Naive thymus-derived CD4-positive, alpha-beta T cell (primary cell): ENCODE measurements at regions not wholly inside any gene's neighbourhood (a gene's known extent, or its start where the extent isn't known, plus 50 kb on each side); places are given as distances from the start of the nearest gene placed in this dataset.

Source experiments
- ATAC-seq: fragments of 150-1000 bp; cut with Tn5 transposase; 2 replicates; pipeline ENCODE4 v1.10.0; 2021; ENCODE audit warnings: mild to moderate bottlenecking, moderate library complexity
- CTCF ChIA-PET: fragments of 350-600 bp; sonication (Branson Sonifier 250); formaldehyde crosslinking; loops from one replicate; lab custom pipeline; 2021; ENCODE audit warnings: antibody characterized with exemption; lab: Charles Lee
- POLR2A ChIA-PET: fragments of 350-600 bp; sonication (Branson Sonifier 250); formaldehyde crosslinking; loops from one replicate; lab custom pipeline; 2021; ENCODE audit warnings: antibody characterized with exemption, inconsistent platforms; lab: Charles Lee
- DNase-seq, 9 donors: peaks; one replicate each; pipeline versions ENCODE4 v3.0.0 to v3.0.0-alpha.2; 2020 to 2022; ENCODE audit warnings: mixed read lengths in 1 of 9
- H3K27ac ChIP-seq: one replicate; pipeline ENCODE4 v1.7.0; 2013; ENCODE audit warnings: mild to moderate bottlenecking, low read depth, low read length, moderate library complexity
- H3K27me3 ChIP-seq, 2 donors: one replicate each; pipeline ENCODE4 v1.7.0; 2013; ENCODE audit warnings: low read length in 2 of 2, mild to moderate bottlenecking in 2 of 2, moderate library complexity in 2 of 2; ENCODE audit not compliant: control insufficient read depth in 2 of 2, insufficient read depth in 2 of 2
- H3K36me3 ChIP-seq, 3 experiments: 1 replicate in 2 of 3; 2 replicates in 1 of 3; pipeline ENCODE4 v1.7.0; 2013; ENCODE audit warnings: low read length in 3 of 3, mild to moderate bottlenecking in 3 of 3, moderate library complexity in 1 of 3; ENCODE audit not compliant: insufficient read depth in 3 of 3, control insufficient read depth in 2 of 3
- H3K4me1 ChIP-seq, 2 donors: one replicate each; pipeline ENCODE4 v1.7.0; 2013; ENCODE audit warnings: low read length in 2 of 2, mild to moderate bottlenecking in 2 of 2, moderate library complexity in 1 of 2; ENCODE audit not compliant: control insufficient read depth in 2 of 2, insufficient read depth in 2 of 2
- H3K4me3 ChIP-seq: 2 replicates; pipeline ENCODE4 v1.7.0; 2013; ENCODE audit warnings: mild to moderate bottlenecking, low read length
- H3K9me3 ChIP-seq, 3 experiments: 1 replicate in 2 of 3; 2 replicates in 1 of 3; pipeline ENCODE4 v1.7.0; 2013; ENCODE audit warnings: low read length in 3 of 3; ENCODE audit not compliant: control insufficient read depth in 2 of 3
- H3K27ac Mint-ChIP-seq, 9 donors: one replicate each; pipeline ENCODE4 v1.8.0; 2020 to 2022; ENCODE audit warnings: mixed read lengths in 9 of 9, mild to moderate bottlenecking in 8 of 9, moderate library complexity in 5 of 9, inconsistent platforms in 2 of 9
- H3K27me3 Mint-ChIP-seq, 5 donors: one replicate each; pipeline ENCODE4 v1.8.0; 2021 to 2022; ENCODE audit warnings: mixed read lengths in 5 of 5, mild to moderate bottlenecking in 1 of 5
- H3K36me3 Mint-ChIP-seq, 5 donors: one replicate each; pipeline ENCODE4 v1.8.0; 2020 to 2022; ENCODE audit warnings: mixed read lengths in 5 of 5, mild to moderate bottlenecking in 3 of 5, inconsistent platforms in 1 of 5
- H3K4me1 Mint-ChIP-seq, 7 donors: one replicate each; pipeline ENCODE4 v1.8.0; 2020 to 2022; ENCODE audit warnings: mixed read lengths in 7 of 7, mild to moderate bottlenecking in 3 of 7, inconsistent platforms in 1 of 7
- H3K4me3 Mint-ChIP-seq, 10 donors: one replicate each; pipeline ENCODE4 v1.8.0; 2020 to 2022; ENCODE audit warnings: mild to moderate bottlenecking in 10 of 10, mixed read lengths in 10 of 10, moderate library complexity in 6 of 10, inconsistent platforms in 2 of 10
- H3K9me3 Mint-ChIP-seq, 11 donors: one replicate each; pipeline ENCODE4 v1.8.0; 2020 to 2022; ENCODE audit warnings: mixed read lengths in 11 of 11, mild to moderate bottlenecking in 4 of 11, inconsistent platforms in 1 of 11, moderate library complexity in 1 of 11
- intact Hi-C, 2 donors: fragments of 100-400 bp; cut with micrococcal nuclease; formaldehyde crosslinking; loops; one replicate each; pipeline ENCODE4 v1.15.1; 2023

- Histone ChIP-seq H3K27ac (no peak overlapping the region), H3K36me3 (no peaks in the 10 kb centered on the region), H3K9me3 (no peaks in the 10 kb centered on the region), H3K4me1 (no peaks in the 10 kb centered on the region), H3K27me3 (no peaks in the 10 kb centered on the region), H3K4me3 (no peak overlapping the region)
- CTCF ChIA-PET, result no interaction called here
- H3K9me3 Mint-ChIP-seq, result peaks cover 0 to 4% (median 0%) of the 10 kb centered on the region in 11 donors
- POLR2A ChIA-PET, result no interaction called here
- H3K4me3 Mint-ChIP-seq, result no peak overlapping the region
- no peak overlapping the region for H3K27ac Mint-ChIP-seq
- H3K36me3 Mint-ChIP-seq, result no peaks in the 10 kb centered on the region
- intact Hi-C loops, result no loop called here
- no peaks in the 10 kb centered on the region for H3K4me1 Mint-ChIP-seq
- no peak for DNase-seq
- H3K27me3 Mint-ChIP-seq, result peaks cover 0 to 47% (median 39%) of the 10 kb centered on the region in 5 donors
- ATAC-seq, result no peak
Observed at GRCh38 chr22:48251629-48252028, 1489.2 kb downstream of the TBC1D22A start.

GRCh38 chr22:48250937-48251530, 1488.6 kb downstream of the TBC1D22A start:
- no peaks in the 10 kb centered on the region for H3K9me3 ChIP-seq
- peaks cover 0 to 4% (median 0%) of the 10 kb centered on the region in 11 donors for H3K9me3 Mint-ChIP-seq
- no peaks in the 10 kb centered on the region for H3K27me3 ChIP-seq
- H3K4me3 Mint-ChIP-seq, result no peak overlapping the region
- ChIA-PET POLR2A (no interaction called here), CTCF (no interaction called here)
- H3K27ac ChIP-seq, result no peak overlapping the region
- no peaks in the 10 kb centered on the region for H3K36me3 Mint-ChIP-seq
- no peaks in the 10 kb centered on the region for H3K4me1 ChIP-seq
- DNase-seq (no peak), ATAC-seq (no peak)
- no peaks in the 10 kb centered on the region for H3K36me3 ChIP-seq
- H3K4me1 Mint-ChIP-seq, result no peaks in the 10 kb centered on the region
- peaks cover 0 to 53% (median 44%) of the 10 kb centered on the region in 5 donors for H3K27me3 Mint-ChIP-seq
- H3K4me3 ChIP-seq, result no peak overlapping the region
- intact Hi-C loops, result no loop called here
- no peak overlapping the region for H3K27ac Mint-ChIP-seq

- Mint-ChIP-seq H3K9me3 (peaks cover 0 to 4% (median 0%) of the 10 kb centered on the region in 11 donors), H3K4me3 (no peak overlapping the region), H3K4me1 (peaks cover 0 to 2% (median 0%) of the 10 kb centered on the region in 7 donors), H3K27ac (no peak overlapping the region), H3K36me3 (no peaks in the 10 kb centered on the region), H3K27me3 (peaks cover 0 to 52% (median 44%) of the 10 kb centered on the region in 5 donors)
- H3K4me1 ChIP-seq, result peaks cover 0 to 4% of the 10 kb centered on the region in 2 donors
- ChIA-PET POLR2A (no interaction called here), CTCF (no interaction called here)
- no peaks in the 10 kb centered on the region for H3K27me3 ChIP-seq
- H3K9me3 ChIP-seq, result no peaks in the 10 kb centered on the region
- no peak overlapping the region for H3K27ac ChIP-seq
- intact Hi-C loops, result no loop called here
- H3K4me3 ChIP-seq, result no peak overlapping the region
- no peak for ATAC-seq
- DNase-seq, result no peak
- no peaks in the 10 kb centered on the region for H3K36me3 ChIP-seq
Observed at GRCh38 chr22:48250286-48250895, 1487.9 kb downstream of the TBC1D22A start.

GRCh38 chr22:48249713-48250268, 1487.3 kb downstream of the TBC1D22A start:
- ChIA-PET POLR2A (no interaction called here), CTCF (no interaction called here)
- H3K27me3 Mint-ChIP-seq, result peaks cover 0 to 46% (median 38%) of the 10 kb centered on the region in 5 donors
- no peak overlapping the region for H3K4me3 ChIP-seq
- no peaks in the 10 kb centered on the region for H3K36me3 ChIP-seq
- H3K4me1 Mint-ChIP-seq, result peaks cover 0 to 7% (median 0%) of the 10 kb centered on the region in 7 donors
- no peak overlapping the region for H3K27ac ChIP-seq
- no peak for ATAC-seq
- H3K4me3 Mint-ChIP-seq, result no peak overlapping the region
- H3K36me3 Mint-ChIP-seq, result no peaks in the 10 kb centered on the region
- H3K9me3 Mint-ChIP-seq, result peaks cover 0 to 4% (median 0%) of the 10 kb centered on the region in 11 donors
- peaks cover 0 to 8% of the 10 kb centered on the region in 2 donors for H3K4me1 ChIP-seq
- no peak for DNase-seq
- no peaks in the 10 kb centered on the region for H3K27me3 ChIP-seq
- intact Hi-C loops, result no loop called here
- H3K9me3 ChIP-seq, result no peaks in the 10 kb centered on the region
- no peak overlapping the region for H3K27ac Mint-ChIP-seq

GRCh38 chr22:48248901-48249455, 1486.5 kb downstream of the TBC1D22A start:
- intact Hi-C loops, result no loop called here
- peaks cover 0 to 43% (median 32%) of the 10 kb centered on the region in 5 donors for H3K27me3 Mint-ChIP-seq
- H3K9me3 ChIP-seq, result no peaks in the 10 kb centered on the region
- H3K4me1 Mint-ChIP-seq, result peaks cover 0 to 7% (median 0%) of the 10 kb centered on the region in 7 donors
- no peaks in the 10 kb centered on the region for H3K27me3 ChIP-seq
- H3K4me3 ChIP-seq, result no peak overlapping the region
- ChIA-PET CTCF (no interaction called here), POLR2A (no interaction called here)
- H3K4me1 ChIP-seq, result peaks cover 0 to 8% of the 10 kb centered on the region in 2 donors
- H3K27ac Mint-ChIP-seq, result no peak overlapping the region
- H3K27ac ChIP-seq, result no peak overlapping the region
- H3K36me3 ChIP-seq, result no peaks in the 10 kb centered on the region
- H3K9me3 Mint-ChIP-seq, result peaks cover 0 to 2% (median 0%) of the 10 kb centered on the region in 11 donors
- H3K4me3 Mint-ChIP-seq, result no peak overlapping the region
- H3K36me3 Mint-ChIP-seq, result no peaks in the 10 kb centered on the region
- DNase-seq (no peak), ATAC-seq (no peak)

- Mint-ChIP-seq H3K27me3 (peaks cover 0 to 47% (median 24%) of the 10 kb centered on the region in 5 donors), H3K9me3 (peaks cover 0 to 2% (median 0%) of the 10 kb centered on the region in 11 donors), H3K27ac (no peak overlapping the region), H3K36me3 (no peaks in the 10 kb centered on the region), H3K4me3 (no peak overlapping the region), H3K4me1 (peaks cover 0 to 9% (median 0%) of the 10 kb centered on the region in 7 donors)
- intact Hi-C loops, result no loop called here
- no peaks in the 10 kb centered on the region for H3K9me3 ChIP-seq
- H3K4me1 ChIP-seq, result peaks cover 0 to 8% of the 10 kb centered on the region in 2 donors
- ATAC-seq, result no peak
- H3K4me3 ChIP-seq, result no peak overlapping the region
- no peak for DNase-seq
- ChIA-PET CTCF (no interaction called here), POLR2A (no interaction called here)
- no peak overlapping the region for H3K27ac ChIP-seq
- H3K27me3 ChIP-seq, result no peaks in the 10 kb centered on the region
- no peaks in the 10 kb centered on the region for H3K36me3 ChIP-seq
Observed at GRCh38 chr22:48247829-48248228, 1485.4 kb downstream of the TBC1D22A start.
